B cell (primary cell): ENCODE measurements at regions not wholly inside any gene's neighbourhood (a gene's known extent, or its start where the extent isn't known, plus 50 kb on each side); places are given as distances from the start of the nearest gene placed in this dataset.

ENCODE experiments used
- EZH2 ChIP-seq: IDR thresholded peaks from 2 replicates; pipeline ENCODE4 v1.6.1; 2012; ENCODE audit warnings: borderline replicate concordance, low read depth, mild to moderate bottlenecking, moderate library complexity, low read length; ENCODE audit not compliant: insufficient read depth, poor library complexity, severe bottlenecking
- TF ChIP-seq, protein P1 (sequence below): fragments of 200-600 bp; IDR thresholded peaks from one replicate; pipeline ENCODE4 v1.8.0; 2022; ENCODE audit warnings: antibody characterized with exemption, mild to moderate bottlenecking

GRCh38 chr1:68703921-68704354 is 207.1 kb upstream of the DEPDC1 start:
- TF ChIP-seq, protein P1, sequence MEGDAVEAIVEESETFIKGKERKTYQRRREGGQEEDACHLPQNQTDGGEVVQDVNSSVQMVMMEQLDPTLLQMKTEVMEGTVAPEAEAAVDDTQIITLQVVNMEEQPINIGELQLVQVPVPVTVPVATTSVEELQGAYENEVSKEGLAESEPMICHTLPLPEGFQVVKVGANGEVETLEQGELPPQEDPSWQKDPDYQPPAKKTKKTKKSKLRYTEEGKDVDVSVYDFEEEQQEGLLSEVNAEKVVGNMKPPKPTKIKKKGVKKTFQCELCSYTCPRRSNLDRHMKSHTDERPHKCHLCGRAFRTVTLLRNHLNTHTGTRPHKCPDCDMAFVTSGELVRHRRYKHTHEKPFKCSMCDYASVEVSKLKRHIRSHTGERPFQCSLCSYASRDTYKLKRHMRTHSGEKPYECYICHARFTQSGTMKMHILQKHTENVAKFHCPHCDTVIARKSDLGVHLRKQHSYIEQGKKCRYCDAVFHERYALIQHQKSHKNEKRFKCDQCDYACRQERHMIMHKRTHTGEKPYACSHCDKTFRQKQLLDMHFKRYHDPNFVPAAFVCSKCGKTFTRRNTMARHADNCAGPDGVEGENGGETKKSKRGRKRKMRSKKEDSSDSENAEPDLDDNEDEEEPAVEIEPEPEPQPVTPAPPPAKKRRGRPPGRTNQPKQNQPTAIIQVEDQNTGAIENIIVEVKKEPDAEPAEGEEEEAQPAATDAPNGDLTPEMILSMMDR, result no peak
- TF ChIP-seq EZH2, result no peak
